ENCODE measurements at regions not wholly inside any gene's neighbourhood (a gene's known extent, or its start where the extent isn't known, plus 50 kb on each side); places are given as distances from the start of the nearest gene placed in this dataset.

- TF ChIP-seq CTCF (IDR thresholded peaks at IDR 0.05 in 4 of 5, conservative IDR thresholded peaks at IDR 0.05 in 1 of 5) (no peak), POLR2A (IDR thresholded peaks at IDR 0.05) (no peak)
Measured at GRCh38 chr5:3220201-3220600, 375.4 kb upstream of the IRX1 start.
